ENCODE measurements at regions not wholly inside any gene's neighbourhood (a gene's known extent, or its start where the extent isn't known, plus 50 kb on each side); places are given as distances from the start of the nearest gene placed in this dataset.
A peak's percentile ranks its signal among the peaks of the same experiment; 100 is the strongest.

DNA sequence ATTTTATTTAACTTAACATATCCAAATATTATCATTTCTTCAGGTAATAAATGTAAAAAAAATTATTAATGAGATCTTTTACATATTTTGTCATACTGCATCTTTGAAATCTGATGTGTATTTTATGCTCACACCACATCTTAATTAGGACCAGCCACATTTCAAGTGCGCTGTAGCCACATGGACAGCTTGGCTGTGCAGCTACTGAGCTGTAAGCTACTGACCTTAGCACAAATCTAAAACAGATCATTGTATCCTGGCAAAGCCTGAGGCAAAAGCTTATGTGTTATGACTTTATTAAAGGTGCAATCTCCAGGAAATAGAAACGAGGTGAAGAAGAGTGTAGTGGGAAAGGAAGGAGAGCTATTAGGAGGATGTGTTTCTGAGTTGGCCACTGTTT, 126.7 kb upstream of the UBE2E2 start:
- no peak overlapping the region for H3K14ac ChIP-seq (ENCODE audit: insufficient read depth, low read length)
- H3K27me3 ChIP-seq (ENCODE audit: insufficient read depth, low read length), result no peaks in the 10 kb centered on the region; the same call in 1 of the 2 replicates
- H3K23ac ChIP-seq (ENCODE audit: insufficient read length, low read depth, low read length), result no peak overlapping the region
- H4K91ac ChIP-seq (ENCODE audit: insufficient read length, low read depth, low read length), result no peak overlapping the region
- H3K9ac ChIP-seq (ENCODE audit: extremely low read depth, insufficient read length, low read length), result no peak overlapping the region
- H3K79me1 ChIP-seq (ENCODE audit: insufficient read depth, low read depth, low read length, poor library complexity, severe bottlenecking), result no peaks in the 10 kb centered on the region
- peaks cover 35 to 39% of the 10 kb centered on the region in 2 experiments for H3K4me1 Mint-ChIP-seq
- no peak overlapping the region for H4K5ac ChIP-seq (ENCODE audit: insufficient read length, low read depth, low read length)
- no peak overlapping the region for H2BK12ac ChIP-seq (ENCODE audit: insufficient read length, low read depth, low read length)
- no peaks in the 10 kb centered on the region for H4K20me1 ChIP-seq (ENCODE audit: control insufficient read depth, insufficient read depth, insufficient read length)
- H3K4me1 ChIP-seq (ENCODE audit: insufficient read depth, low read length), result peaks cover 21% of the 10 kb centered on the region
- no peaks in the 10 kb centered on the region for H3K79me2 ChIP-seq (ENCODE audit: insufficient read depth, low read length)
- no peaks in the 10 kb centered on the region for H3K9me3 ChIP-seq (ENCODE audit: control insufficient read depth, low read depth, low read length)
- H3K27me3 Mint-ChIP-seq (ENCODE audit: low read depth), result peaks cover 8% of the 10 kb centered on the region
- H3K4me3 Mint-ChIP-seq, result no peak overlapping the region
- peak overlapping the region in 1 of 3 experiments; percentile 11; a peak in 1 of 7 replicates for H3K27ac Mint-ChIP-seq
- H2AK5ac ChIP-seq (ENCODE audit: insufficient read length, low read length), result no peak overlapping the region
- no peak overlapping the region for H3K4ac ChIP-seq (ENCODE audit: low read depth, low read length)
- no peak overlapping the region for H2BK15ac ChIP-seq (ENCODE audit: low read depth, low read length)
- no peaks in the 10 kb centered on the region for H3K9me3 Mint-ChIP-seq
- no CpG with 5 or more reads among the region's 2 CpGs for WGBS (ENCODE audit: extremely low coverage, insufficient read length, low lambda C conversion rate)
- no peak overlapping the region for H3K56ac ChIP-seq (ENCODE audit: insufficient read length, low read depth, low read length)
- H3T11ph ChIP-seq (ENCODE audit: low read length), result no peak overlapping the region
- DNase-seq, result no peak
- no peak overlapping the region for H2BK120ac ChIP-seq (ENCODE audit: low read depth, low read length, poor library complexity, severe bottlenecking)
- H3K4me2 ChIP-seq (ENCODE audit: insufficient read depth, insufficient read length, low read length), result no peak overlapping the region
- no peak overlapping the region for H2BK20ac ChIP-seq (ENCODE audit: low read depth, low read length, poor library complexity, severe bottlenecking)
- H3K36me3 Mint-ChIP-seq (ENCODE audit: insufficient read depth in 1 of 3, low read depth in 3 of 3), result no peaks in the 10 kb centered on the region
- H2BK5ac ChIP-seq (ENCODE audit: insufficient read length, low read length), result no peak overlapping the region
- H3K18ac ChIP-seq (ENCODE audit: insufficient read length, low read depth, low read length), result no peak overlapping the region
- H3K27ac ChIP-seq (ENCODE audit: insufficient read length, low read depth, low read length), result no peak overlapping the region
- no peaks in the 10 kb centered on the region for H3K23me2 ChIP-seq (ENCODE audit: insufficient read length, low read depth, low read length, poor library complexity, severe bottlenecking)
- H4K8ac ChIP-seq (replicated peaks; ENCODE audit: insufficient read length, low read depth, low read length), result no peak overlapping the region
- TF ChIP-seq, protein P1, sequence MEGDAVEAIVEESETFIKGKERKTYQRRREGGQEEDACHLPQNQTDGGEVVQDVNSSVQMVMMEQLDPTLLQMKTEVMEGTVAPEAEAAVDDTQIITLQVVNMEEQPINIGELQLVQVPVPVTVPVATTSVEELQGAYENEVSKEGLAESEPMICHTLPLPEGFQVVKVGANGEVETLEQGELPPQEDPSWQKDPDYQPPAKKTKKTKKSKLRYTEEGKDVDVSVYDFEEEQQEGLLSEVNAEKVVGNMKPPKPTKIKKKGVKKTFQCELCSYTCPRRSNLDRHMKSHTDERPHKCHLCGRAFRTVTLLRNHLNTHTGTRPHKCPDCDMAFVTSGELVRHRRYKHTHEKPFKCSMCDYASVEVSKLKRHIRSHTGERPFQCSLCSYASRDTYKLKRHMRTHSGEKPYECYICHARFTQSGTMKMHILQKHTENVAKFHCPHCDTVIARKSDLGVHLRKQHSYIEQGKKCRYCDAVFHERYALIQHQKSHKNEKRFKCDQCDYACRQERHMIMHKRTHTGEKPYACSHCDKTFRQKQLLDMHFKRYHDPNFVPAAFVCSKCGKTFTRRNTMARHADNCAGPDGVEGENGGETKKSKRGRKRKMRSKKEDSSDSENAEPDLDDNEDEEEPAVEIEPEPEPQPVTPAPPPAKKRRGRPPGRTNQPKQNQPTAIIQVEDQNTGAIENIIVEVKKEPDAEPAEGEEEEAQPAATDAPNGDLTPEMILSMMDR (conservative IDR thresholded peaks at IDR 0.05), result no peak
- H2AFZ ChIP-seq (ENCODE audit: low read length), result no peak overlapping the region
